ENCODE measurements at regions not wholly inside any gene's neighbourhood (a gene's known extent, or its start where the extent isn't known, plus 50 kb on each side); places are given as distances from the start of the nearest gene placed in this dataset.
"Not testable (repeated sequence)": the region's sequence is repeated elsewhere in the genome, so short reads cannot be mapped to it uniquely, and the experiment has no call there.

GRCh38 chr17:63082273-63082861 is 116.3 kb downstream of the TANC2 start:
- peak; percentile 10 for DNase-seq

GRCh38 chr17:63082952-63083351 is 116.9 kb downstream of the TANC2 start:
- DNase-seq: no peak

GRCh38 chr17:63086483-63087185 is 120.6 kb downstream of the TANC2 start:
- no peak for DNase-seq

- DNase-seq: not testable (repeated sequence)
These were observed 124.5 kb downstream of the TANC2 start for GRCh38 chr17:63090358-63091114.

GRCh38 chr17:63091909-63092308 is 125.9 kb downstream of the TANC2 start:
- DNase-seq: not testable (repeated sequence)

GRCh38 chr17:63094631-63095030 is 128.6 kb downstream of the TANC2 start:
- DNase-seq: no peak

- no peak for DNase-seq
These were observed 129.4 kb downstream of the TANC2 start for GRCh38 chr17:63095459-63095858.

GRCh38 chr17:63095879-63096278 is 129.8 kb downstream of the TANC2 start:
- DNase-seq: no peak

GRCh38 chr17:63096426-63096825 is 130.4 kb downstream of the TANC2 start:
- DNase-seq: no peak

- no peak for DNase-seq
These were observed 133.4 kb downstream of the TANC2 start for GRCh38 chr17:63099425-63099824.

GRCh38 chr17:63102034-63102433 is 136.0 kb downstream of the TANC2 start:
- no peak for DNase-seq

- DNase-seq: no peak
These were observed 140.0 kb downstream of the TANC2 start for GRCh38 chr17:63106050-63106449.

GRCh38 chr17:63109661-63110060 is 143.6 kb downstream of the TANC2 start:
- DNase-seq: no peak

GRCh38 chr17:63113167-63113566 is 147.1 kb downstream of the TANC2 start:
- no peak for DNase-seq

- no peak for DNase-seq
These were observed 150.2 kb downstream of the TANC2 start for GRCh38 chr17:63116228-63116627.

- peak; percentile 15 for DNase-seq
These were observed 151.2 kb downstream of the TANC2 start for GRCh38 chr17:63116967-63117830.

GRCh38 chr17:63120406-63120805 is 154.4 kb downstream of the TANC2 start:
- no peak for DNase-seq

GRCh38 chr17:63124536-63124935 is 158.5 kb downstream of the TANC2 start:
- DNase-seq: no peak

- no peak for DNase-seq
These were observed 158.9 kb downstream of the TANC2 start for GRCh38 chr17:63124958-63125357.

GRCh38 chr17:63125987-63126386 is 160.0 kb downstream of the TANC2 start:
- DNase-seq: no peak

GRCh38 chr17:63126607-63127006 is 160.6 kb downstream of the TANC2 start:
- no peak for DNase-seq

- no peak for DNase-seq
These were observed 166.4 kb downstream of the TANC2 start for GRCh38 chr17:63132459-63132911.

GRCh38 chr17:63133491-63133890 is 167.5 kb downstream of the TANC2 start:
- no peak for DNase-seq

Measured in hindlimb muscle (tissue), 1 donor.